ENCODE measurements at regions not wholly inside any gene's neighbourhood (a gene's known extent, or its start where the extent isn't known, plus 50 kb on each side); places are given as distances from the start of the nearest gene placed in this dataset.
"Not testable (repeated sequence)": the region's sequence is repeated elsewhere in the genome, so short reads cannot be mapped to it uniquely, and the experiment has no call there.

- TF ChIP-seq EP300 (IDR thresholded peaks at IDR 0.05; ENCODE audit: low read length); PCBP1 (IDR thresholded peaks at IDR 0.05; ENCODE audit: low read depth, low read length, poor library complexity, severe bottlenecking); CTCF (IDR thresholded peaks at IDR 0.05 in 2 of 3, conservative IDR thresholded peaks at IDR 0.05 in 1 of 3; ENCODE audit: insufficient read depth in 2 of 3, low read depth in 1 of 3, low read length in 3 of 3); HDGF (IDR thresholded peaks at IDR 0.05); SPI1 (IDR thresholded peaks at IDR 0.05; ENCODE audit: borderline replicate concordance, low read depth, low read length); EZH2 (IDR thresholded peaks at IDR 0.05; ENCODE audit: borderline replicate concordance, low read depth, low read length); PHB2 (IDR thresholded peaks at IDR 0.05; ENCODE audit: low read depth): not testable (repeated sequence)
Observed at GRCh38 chr20:12145951-12146350, 228.3 kb downstream of the BTBD3 start.
